HCT116 (cell line): ENCODE measurements at regions not wholly inside any gene's neighbourhood (a gene's known extent, or its start where the extent isn't known, plus 50 kb on each side); places are given as distances from the start of the nearest gene placed in this dataset.

ENCODE experiments used
- ATAC-seq: fragments of 200-7000 bp; cut with Tn5 transposase; 2 replicates; pipeline ENCODE4 v1.9.1; 2020; ENCODE audit warnings: mild to moderate bottlenecking, moderate library complexity
- BruUV-seq: library from RNA; stranded (reverse); fragments of 400-500 nt; replicated peaks from 2 replicates; lab custom pipeline; 2021; lab: Mats Ljungman, UMichigan
- CTCF ChIA-PET: fragments of 300-600 bp; sonication (Branson Sonifier 250); formaldehyde crosslinking; loops from one replicate; lab custom pipeline; 2021; ENCODE audit warnings: antibody characterized with exemption; lab: Charles Lee
- POLR2A ChIA-PET: fragments of 300-600, 350-600 bp; sonication (Branson Sonifier 250); formaldehyde crosslinking; loops from one replicate; lab custom pipeline; 2021; ENCODE audit warnings: antibody characterized with exemption; lab: Charles Lee
- RAD21 ChIA-PET, 2 experiments: fragments of 300-600 bp; sonication (Branson Sonifier 250); formaldehyde crosslinking; loops; one replicate each; lab custom pipeline; 2023; ENCODE audit warnings: low total read pairs in 2 of 2; ENCODE audit not compliant: uncharacterized antibody in 2 of 2, unreplicated experiment in 2 of 2, low non-redundant PET in 1 of 2; lab: Charles Lee
- DNase-seq: peaks from one replicate; pipeline ENCODE4 v3.0.0-alpha.2; 2010; ENCODE audit warnings: low read depth, low spot score
- H2AFZ ChIP-seq: fragments of 200-600 bp; shearing (Covaris generic), sonication (generic); 2 replicates; pipeline ENCODE4 v1.6.1; 2017; ENCODE audit warnings: low read depth, mixed run types, mixed read lengths, antibody characterized with exemption, low read length; ENCODE audit not compliant: poor library complexity, severe bottlenecking
- H3K27ac ChIP-seq: 2 replicates; pipeline ENCODE4 v1.5.1; 2012; ENCODE audit warnings: low read depth, low read length
- H3K27me3 ChIP-seq: fragments of 200-600 bp; sonication (generic); 2 replicates; pipeline ENCODE4 v1.6.1; 2016; ENCODE audit warnings: mixed run types, low read length, mixed read lengths; ENCODE audit not compliant: insufficient read depth
- H3K36me3 ChIP-seq, 2 experiments: fragments of 200-500 bp in 1 of 2; fragments of 200-600 bp in 1 of 2; sonication (Bioruptor generic) in 1 of 2; sonication (generic) in 1 of 2; 2 replicates each; pipeline versions ENCODE4 v1.5.1 to v1.6.1; 2014 to 2016; ENCODE audit warnings: low read length in 2 of 2, inconsistent platforms in 1 of 2, mixed read lengths in 1 of 2, mixed run types in 1 of 2; ENCODE audit not compliant: insufficient read depth in 2 of 2, control insufficient read depth in 1 of 2
- H3K4me1 ChIP-seq, 2 experiments: fragments of 200-600 bp in 1 of 2; sonication (generic) in 1 of 2; 2 replicates each; pipeline versions ENCODE4 v1.5.1 to v1.6.1; 2012 to 2017; ENCODE audit warnings: low read length in 2 of 2, inconsistent platforms in 1 of 2, mild to moderate bottlenecking in 1 of 2, mixed read lengths in 1 of 2, mixed run types in 1 of 2, moderate library complexity in 1 of 2; ENCODE audit not compliant: insufficient read depth in 2 of 2, control insufficient read depth in 1 of 2
- H3K4me2 ChIP-seq: fragments of 200-600 bp; sonication (generic); 2 replicates; pipeline ENCODE4 v1.6.1; 2017; ENCODE audit warnings: mixed run types, low read length, mixed read lengths
- H3K4me3 ChIP-seq, 2 experiments: fragments of 200-600 bp in 1 of 2; sonication (generic) in 1 of 2; replicated peaks in 1 of 2; 2 replicates each; pipeline ENCODE4 v1.5.1; 2011 to 2016; ENCODE audit warnings: low read length in 2 of 2, control low read depth in 1 of 2, low read depth in 1 of 2, mild to moderate bottlenecking in 1 of 2, mixed read lengths in 1 of 2, mixed run types in 1 of 2
- H3K79me2 ChIP-seq: fragments of 200-600 bp; sonication (generic); 2 replicates; pipeline ENCODE4 v1.6.1; 2017; ENCODE audit warnings: mild to moderate bottlenecking, mixed run types, low read length, moderate library complexity, mixed read lengths; ENCODE audit not compliant: insufficient read depth
- H3K9ac ChIP-seq: fragments of 200-600 bp; sonication (generic); 2 replicates; pipeline ENCODE4 v1.6.1; 2016; ENCODE audit warnings: low read length, mixed read lengths
- H3K9me2 ChIP-seq: fragments of 200-600 bp; sonication (generic), shearing (Covaris generic); 2 replicates; pipeline ENCODE4 v1.6.1; 2017; ENCODE audit warnings: mixed run types, mild to moderate bottlenecking, moderate library complexity; ENCODE audit not compliant: insufficient read depth
- H3K9me3 ChIP-seq, 2 experiments: fragments of 200-500 bp in 1 of 2; fragments of 200-600 bp in 1 of 2; sonication (Bioruptor generic) in 1 of 2; sonication (generic) in 1 of 2; 2 replicates each; pipeline ENCODE4 v1.6.1; 2014 to 2017; ENCODE audit warnings: low read length in 2 of 2, mixed read lengths in 2 of 2, inconsistent platforms in 1 of 2, low read depth in 1 of 2, mild to moderate bottlenecking in 1 of 2, mixed run types in 1 of 2, moderate library complexity in 1 of 2; ENCODE audit not compliant: control insufficient read depth in 1 of 2, insufficient read depth in 1 of 2
- H4K20me1 ChIP-seq: fragments of 200-600 bp; sonication (generic), shearing (Covaris generic); 2 replicates; pipeline ENCODE4 v1.6.1; 2017; ENCODE audit warnings: mixed run types, mild to moderate bottlenecking, moderate library complexity; ENCODE audit not compliant: insufficient read depth
- ATF3 ChIP-seq: IDR thresholded peaks from 2 replicates; pipeline ENCODE4 v1.6.1; 2012
- CBX3 ChIP-seq: IDR thresholded peaks from 2 replicates; pipeline ENCODE4 v1.6.1; 2012; ENCODE audit warnings: low read depth
- CEBPB ChIP-seq: IDR thresholded peaks from 2 replicates; pipeline ENCODE4 v1.6.1; 2012; ENCODE audit warnings: low read depth
- CTCF ChIP-seq, 3 experiments: fragments of 200-600 bp in 1 of 3; sonication (generic) in 1 of 3; IDR thresholded peaks in 2 of 3; conservative IDR thresholded peaks in 1 of 3; 2 replicates each; pipeline ENCODE4 v1.5.1; 2012 to 2017; ENCODE audit warnings: low read depth in 2 of 3, low read length in 2 of 3, antibody characterized with exemption in 1 of 3, borderline replicate concordance in 1 of 3, control low read depth in 1 of 3, mild to moderate bottlenecking in 1 of 3, mixed read lengths in 1 of 3, mixed run types in 1 of 3, moderate library complexity in 1 of 3; ENCODE audit not compliant: insufficient read depth in 1 of 3
- EGR1 ChIP-seq: IDR thresholded peaks from 2 replicates; pipeline ENCODE4 v1.6.1; 2012; ENCODE audit warnings: low read depth
- ELF1 ChIP-seq: IDR thresholded peaks from 2 replicates; pipeline ENCODE4 v1.6.1; 2012; ENCODE audit warnings: low read depth, borderline replicate concordance
- EZH2 ChIP-seq: fragments of 200-600 bp; sonication (generic); IDR thresholded peaks from 2 replicates; pipeline ENCODE4 v1.6.1; 2017; ENCODE audit warnings: antibody characterized with exemption, mixed run types
- EZH2phosphoT487 ChIP-seq: fragments of 200-600 bp; IDR thresholded peaks from 2 replicates; pipeline ENCODE4 v1.6.1; 2018; ENCODE audit warnings: antibody characterized with exemption, borderline replicate concordance
- FOSL1 ChIP-seq: IDR thresholded peaks from 2 replicates; pipeline ENCODE4 v1.6.1; 2012; ENCODE audit warnings: low read depth
- JUND ChIP-seq: IDR thresholded peaks from 2 replicates; pipeline ENCODE4 v1.6.1; 2012
- POLR2A ChIP-seq: IDR thresholded peaks from 2 replicates; pipeline ENCODE4 v1.7.0; 2011; ENCODE audit warnings: borderline replicate concordance; ENCODE audit not compliant: insufficient read depth, insufficient read length; ENCODE audit errors: extremely low read depth
- RAD21 ChIP-seq: IDR thresholded peaks from 2 replicates; pipeline ENCODE4 v1.6.1; 2012; ENCODE audit warnings: low read depth, mild to moderate bottlenecking
- REST ChIP-seq: IDR thresholded peaks from 2 replicates; pipeline ENCODE4 v1.6.1; 2012; ENCODE audit warnings: low read depth
- SIN3A ChIP-seq: IDR thresholded peaks from 2 replicates; pipeline ENCODE4 v1.6.1; 2012; ENCODE audit warnings: low read depth
- SP1 ChIP-seq: IDR thresholded peaks from 2 replicates; pipeline ENCODE4 v1.6.1; 2012; ENCODE audit warnings: low read depth
- SRF ChIP-seq: IDR thresholded peaks from 2 replicates; pipeline ENCODE4 v1.6.1; 2012; ENCODE audit warnings: low read depth
- YY1 ChIP-seq: IDR thresholded peaks from 2 replicates; pipeline ENCODE4 v1.6.1; 2011; ENCODE audit warnings: low read length, low read depth, moderate library complexity, mild to moderate bottlenecking; ENCODE audit not compliant: insufficient replicate concordance; ENCODE audit errors: extremely low read depth
- ZBTB33 ChIP-seq: IDR thresholded peaks from 2 replicates; pipeline ENCODE4 v1.6.1; 2011; ENCODE audit warnings: mild to moderate bottlenecking, low read length, moderate library complexity; ENCODE audit not compliant: insufficient replicate concordance; ENCODE audit errors: extremely low read depth
- ZFX ChIP-seq: fragments of 450-650 bp; IDR thresholded peaks from 2 replicates; pipeline ENCODE4 v1.6.1; 2017
- ZNF274 ChIP-seq: fragments of 200-500 bp; sonication (Bioruptor generic); IDR thresholded peaks from 2 replicates; pipeline ENCODE4 v1.6.1; 2014; ENCODE audit warnings: mild to moderate bottlenecking, low read depth, low read length, inconsistent platforms
- intact Hi-C: fragments of 100-400 bp; cut with micrococcal nuclease; formaldehyde crosslinking; loops from 2 replicates; pipeline ENCODE4 v1.10.0; 2022

GRCh38 chr6:104653781-104654180, 205.9 kb downstream of the HACE1 start:
- Histone ChIP-seq H3K36me3 (no peaks in the 10 kb centered on the region), H3K27me3 (no peaks in the 10 kb centered on the region), H3K4me3 (no peak overlapping the region), H3K9ac (no peak overlapping the region), H3K4me2 (no peak overlapping the region), H3K79me2 (no peaks in the 10 kb centered on the region), H4K20me1 (no peaks in the 10 kb centered on the region), H3K27ac (no peak overlapping the region), H3K4me1 (peaks cover 0 to 4% of the 10 kb centered on the region in 2 experiments; a peak in 1 of 4 replicates), H3K9me3 (no peaks in the 10 kb centered on the region), H3K9me2 (no peaks in the 10 kb centered on the region), H2AFZ (no peak overlapping the region)
- POLR2A ChIA-PET: no interaction called here
- no peak for DNase-seq
- intact Hi-C loops: no loop called here
- CTCF ChIA-PET: no interaction called here
- RAD21 ChIA-PET: no interaction called here
- no peak for TF ChIP-seq FOSL1
- no peak for TF ChIP-seq EGR1
- TF ChIP-seq ZBTB33: no peak
- TF ChIP-seq EZH2: no peak
- no peak for TF ChIP-seq SP1
- no peak for TF ChIP-seq CBX3
- TF ChIP-seq SIN3A: no peak
- TF ChIP-seq CTCF (IDR thresholded peaks at IDR 0.05 in 2 of 3, conservative IDR thresholded peaks at IDR 0.05 in 1 of 3; ENCODE audit: borderline replicate concordance in 1 of 3, insufficient read depth in 1 of 3, low read depth in 2 of 3, low read length in 2 of 3): no peak
- TF ChIP-seq ATF3: no peak
- TF ChIP-seq CEBPB: no peak
- no peak for TF ChIP-seq ZFX
- no peak for TF ChIP-seq EZH2phosphoT487
- TF ChIP-seq ELF1: no peak
- no peak for TF ChIP-seq JUND
- TF ChIP-seq POLR2A: no peak
- no peak for TF ChIP-seq RAD21
- no peak for TF ChIP-seq REST
- no peak for TF ChIP-seq ZNF274
- TF ChIP-seq YY1: no peak
- no peak for TF ChIP-seq SRF
- no peak for ATAC-seq
- BruUV-seq: no TSS peak
